ENCODE measurements at regions not wholly inside any gene's neighbourhood (a gene's known extent, or its start where the extent isn't known, plus 50 kb on each side); places are given as distances from the start of the nearest gene placed in this dataset.
A peak's percentile ranks its signal among the peaks of the same experiment; 100 is the strongest.

DNA sequence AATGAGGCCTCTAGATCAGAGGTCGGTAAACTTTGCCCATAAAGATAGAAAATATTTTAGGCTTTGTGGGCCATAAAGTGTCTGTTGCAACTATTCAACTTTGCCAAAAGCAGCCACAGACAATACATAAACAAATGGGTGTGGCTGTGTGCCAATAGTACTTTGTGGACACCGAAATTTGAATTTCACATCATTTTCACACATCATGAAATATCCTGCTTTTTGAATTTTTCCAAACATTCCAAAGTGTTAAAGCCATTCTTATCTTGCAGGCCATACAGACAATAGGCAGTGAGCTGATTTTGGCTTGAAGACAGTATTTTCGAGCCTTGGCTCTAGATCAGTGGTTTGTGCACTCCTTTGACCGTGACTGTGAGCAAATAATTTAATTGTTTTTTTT is 51.1 kb upstream of the EPC2 start:
- TF ChIP-seq, protein P1, sequence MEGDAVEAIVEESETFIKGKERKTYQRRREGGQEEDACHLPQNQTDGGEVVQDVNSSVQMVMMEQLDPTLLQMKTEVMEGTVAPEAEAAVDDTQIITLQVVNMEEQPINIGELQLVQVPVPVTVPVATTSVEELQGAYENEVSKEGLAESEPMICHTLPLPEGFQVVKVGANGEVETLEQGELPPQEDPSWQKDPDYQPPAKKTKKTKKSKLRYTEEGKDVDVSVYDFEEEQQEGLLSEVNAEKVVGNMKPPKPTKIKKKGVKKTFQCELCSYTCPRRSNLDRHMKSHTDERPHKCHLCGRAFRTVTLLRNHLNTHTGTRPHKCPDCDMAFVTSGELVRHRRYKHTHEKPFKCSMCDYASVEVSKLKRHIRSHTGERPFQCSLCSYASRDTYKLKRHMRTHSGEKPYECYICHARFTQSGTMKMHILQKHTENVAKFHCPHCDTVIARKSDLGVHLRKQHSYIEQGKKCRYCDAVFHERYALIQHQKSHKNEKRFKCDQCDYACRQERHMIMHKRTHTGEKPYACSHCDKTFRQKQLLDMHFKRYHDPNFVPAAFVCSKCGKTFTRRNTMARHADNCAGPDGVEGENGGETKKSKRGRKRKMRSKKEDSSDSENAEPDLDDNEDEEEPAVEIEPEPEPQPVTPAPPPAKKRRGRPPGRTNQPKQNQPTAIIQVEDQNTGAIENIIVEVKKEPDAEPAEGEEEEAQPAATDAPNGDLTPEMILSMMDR (IDR thresholded peaks at IDR 0.05; ENCODE audit: borderline replicate concordance, extremely low read depth, insufficient read depth), result no peak
- Histone ChIP-seq H3K4me1 (ENCODE audit: control insufficient read depth in 2 of 3, insufficient read depth in 2 of 3, low read depth in 1 of 3, low read length in 3 of 3) (no peaks in the 10 kb centered on the region), H3K4me3 (ENCODE audit: low read length in 3 of 3) (no peak overlapping the region), H3K9ac (ENCODE audit: low read length in 3 of 3) (no peak overlapping the region), H3K27ac (ENCODE audit: low read depth in 2 of 2, low read length in 2 of 2) (no peak overlapping the region), H3K27me3 (ENCODE audit: control insufficient read depth, insufficient read depth, low read length) (no peaks in the 10 kb centered on the region), H3K36me3 (ENCODE audit: control insufficient read depth in 2 of 3, insufficient read depth in 3 of 3, low read length in 3 of 3) (no peaks in the 10 kb centered on the region), H3K9me3 (ENCODE audit: control insufficient read depth in 2 of 3, insufficient read depth in 1 of 3, low read length in 3 of 3) (no peaks in the 10 kb centered on the region)
- intact Hi-C loops (cut with DNase I), result no loop called here
- FAIRE-seq (no peak), DNase-seq (peak in 1 of 5 donors; percentile 5)

DNA sequence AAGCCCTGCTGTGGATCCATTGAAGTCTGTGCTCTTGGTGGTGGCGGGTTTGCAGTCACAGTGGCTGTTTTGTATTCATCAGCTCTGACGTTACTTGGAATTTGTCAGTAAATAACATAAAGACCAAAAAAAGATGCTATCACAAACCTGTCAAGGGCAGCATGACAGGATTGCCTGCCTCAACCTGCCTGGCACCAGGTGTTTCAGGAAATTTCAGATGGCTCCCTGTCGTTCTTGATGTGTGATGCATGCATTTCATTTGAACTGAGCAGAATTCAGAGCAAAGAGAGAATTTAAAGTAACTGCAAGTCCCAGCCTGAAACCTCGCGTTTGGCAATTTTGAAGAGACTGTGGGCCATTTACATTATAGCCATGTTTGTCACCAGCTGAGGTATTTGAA is 50.3 kb upstream of the EPC2 start:
- H3K4me3 ChIP-seq (ENCODE audit: low read length in 3 of 3), result no peak overlapping the region
- H3K9ac ChIP-seq (ENCODE audit: low read length in 3 of 3), result no peak overlapping the region
- no peaks in the 10 kb centered on the region for H3K27me3 ChIP-seq (ENCODE audit: control insufficient read depth, insufficient read depth, low read length)
- H3K9me3 ChIP-seq (ENCODE audit: control insufficient read depth in 2 of 3, insufficient read depth in 1 of 3, low read length in 3 of 3), result no peaks in the 10 kb centered on the region
- intact Hi-C loops (cut with DNase I), result no loop called here
- TF ChIP-seq, protein P1 (IDR thresholded peaks at IDR 0.05; ENCODE audit: borderline replicate concordance, extremely low read depth, insufficient read depth), result no peak
- no peaks in the 10 kb centered on the region for H3K36me3 ChIP-seq (ENCODE audit: control insufficient read depth in 2 of 3, insufficient read depth in 3 of 3, low read length in 3 of 3)
- no peaks in the 10 kb centered on the region for H3K4me1 ChIP-seq (ENCODE audit: control insufficient read depth in 2 of 3, insufficient read depth in 2 of 3, low read depth in 1 of 3, low read length in 3 of 3)
- DNase-seq, result peak in 1 of 5 donors; percentile 1
- H3K27ac ChIP-seq (ENCODE audit: low read depth in 2 of 2, low read length in 2 of 2), result no peak overlapping the region
- FAIRE-seq, result no peak

All from kidney (tissue), 13 donors.